Stimulated activated effector memory CD8-positive, alpha-beta T cell treated with anti-CD3 and anti-CD28 coated beads, Interleukin-12 subunit alpha, Interleukin-12 subunit beta, amount 100 ng/mL, for 72 hours (primary cell): ENCODE measurements at regions not wholly inside any gene's neighbourhood (a gene's known extent, or its start where the extent isn't known, plus 50 kb on each side); places are given as distances from the start of the nearest gene placed in this dataset.

Source experiments
- ATAC-seq: fragments of 150-1000 bp; cut with Tn5 transposase; 2 replicates; pipeline ENCODE4 v1.10.0; 2021
- DNase-seq, 2 donors: peaks; one replicate each; pipeline ENCODE4 v3.0.0; 2021 to 2022; ENCODE audit warnings: low spot score in 2 of 2
- H3K27ac Mint-ChIP-seq: one replicate; pipeline ENCODE4 v1.8.0; 2022; ENCODE audit warnings: mild to moderate bottlenecking, mixed read lengths
- H3K36me3 Mint-ChIP-seq: one replicate; pipeline ENCODE4 v1.8.0; 2022; ENCODE audit warnings: mild to moderate bottlenecking, mixed read lengths
- H3K4me1 Mint-ChIP-seq: one replicate; pipeline ENCODE4 v1.8.0; 2022; ENCODE audit warnings: mixed read lengths
- H3K4me3 Mint-ChIP-seq: one replicate; pipeline ENCODE4 v1.8.0; 2022; ENCODE audit warnings: mild to moderate bottlenecking, mixed read lengths
- H3K9me3 Mint-ChIP-seq: one replicate; pipeline ENCODE4 v1.8.0; 2022; ENCODE audit warnings: mixed read lengths

DNA sequence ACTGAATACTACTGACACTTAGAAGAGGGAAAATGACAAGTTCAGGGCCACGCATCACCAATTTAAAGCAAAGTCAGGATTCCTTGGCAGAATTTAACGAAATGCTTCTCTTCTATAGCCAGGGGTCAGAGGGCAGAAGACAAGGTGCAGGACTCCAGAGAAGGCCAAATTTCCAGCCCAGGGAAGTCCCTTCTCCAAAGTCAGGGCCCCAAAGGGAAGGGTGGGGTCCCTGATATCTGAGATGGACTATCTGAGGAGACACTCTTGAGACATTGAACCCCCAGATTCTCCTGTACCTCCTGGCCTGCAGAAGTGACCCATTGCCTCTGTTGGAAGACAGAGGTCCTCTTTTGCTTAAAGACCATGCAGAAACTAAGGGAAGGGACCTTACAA lies 91.2 kb downstream of the RPS6KA4 start:
- Mint-ChIP-seq H3K27ac (no peak overlapping the region), H3K4me3 (no peak overlapping the region), H3K36me3 (no peaks in the 10 kb centered on the region), H3K9me3 (no peaks in the 10 kb centered on the region), H3K4me1 (peaks cover 15% of the 10 kb centered on the region)
- ATAC-seq: no peak
- no peak for DNase-seq

DNA sequence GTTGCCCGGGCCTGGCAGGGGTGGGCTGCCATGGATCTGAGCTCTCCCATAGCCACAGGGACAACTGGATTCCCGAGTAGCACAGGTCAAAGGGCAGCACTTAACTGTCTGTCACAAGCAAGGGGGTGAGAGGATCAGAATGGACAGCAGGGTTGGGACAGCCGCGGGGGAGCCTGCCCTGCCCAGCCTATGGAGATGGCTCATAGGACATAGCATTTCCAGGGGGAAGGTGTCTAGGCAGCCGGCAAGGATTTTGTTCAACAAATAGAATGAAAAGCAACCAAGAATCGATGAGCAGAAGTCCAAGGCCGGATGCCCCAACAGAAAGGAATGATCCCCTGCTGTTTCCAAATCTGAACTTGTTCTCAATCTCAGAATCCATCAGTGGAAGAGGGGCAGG lies 92.9 kb downstream of the RPS6KA4 start:
- Mint-ChIP-seq H3K4me1 (peaks cover 15% of the 10 kb centered on the region), H3K36me3 (no peaks in the 10 kb centered on the region), H3K4me3 (no peak overlapping the region), H3K9me3 (no peaks in the 10 kb centered on the region), H3K27ac (no peak overlapping the region)
- DNase-seq (no peak), ATAC-seq (no peak)

DNA sequence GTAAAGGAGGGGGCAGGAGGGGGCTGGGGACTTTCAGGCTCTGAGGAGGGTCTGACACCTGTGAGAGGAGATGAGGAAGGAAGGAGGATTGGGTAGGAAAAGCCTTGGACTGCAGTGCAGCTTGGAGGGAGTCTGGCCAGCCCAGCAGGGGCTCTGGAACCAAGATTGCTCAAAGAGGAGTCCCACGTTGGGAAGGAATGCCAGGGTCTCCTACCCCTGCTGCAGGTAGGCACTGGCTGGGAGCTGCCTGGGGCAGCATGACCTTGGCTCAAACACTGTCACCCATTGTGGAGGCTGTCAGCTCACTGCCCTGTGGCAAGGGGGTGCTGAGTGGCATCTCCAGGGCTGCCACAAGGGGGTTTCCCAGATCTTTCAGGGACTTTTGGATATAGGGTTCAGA lies 94.5 kb downstream of the RPS6KA4 start:
- Mint-ChIP-seq H3K4me3 (no peak overlapping the region), H3K9me3 (no peaks in the 10 kb centered on the region), H3K27ac (no peak overlapping the region), H3K4me1 (peaks cover 15% of the 10 kb centered on the region), H3K36me3 (no peaks in the 10 kb centered on the region)
- DNase-seq: no peak
- ATAC-seq: no peak

DNA sequence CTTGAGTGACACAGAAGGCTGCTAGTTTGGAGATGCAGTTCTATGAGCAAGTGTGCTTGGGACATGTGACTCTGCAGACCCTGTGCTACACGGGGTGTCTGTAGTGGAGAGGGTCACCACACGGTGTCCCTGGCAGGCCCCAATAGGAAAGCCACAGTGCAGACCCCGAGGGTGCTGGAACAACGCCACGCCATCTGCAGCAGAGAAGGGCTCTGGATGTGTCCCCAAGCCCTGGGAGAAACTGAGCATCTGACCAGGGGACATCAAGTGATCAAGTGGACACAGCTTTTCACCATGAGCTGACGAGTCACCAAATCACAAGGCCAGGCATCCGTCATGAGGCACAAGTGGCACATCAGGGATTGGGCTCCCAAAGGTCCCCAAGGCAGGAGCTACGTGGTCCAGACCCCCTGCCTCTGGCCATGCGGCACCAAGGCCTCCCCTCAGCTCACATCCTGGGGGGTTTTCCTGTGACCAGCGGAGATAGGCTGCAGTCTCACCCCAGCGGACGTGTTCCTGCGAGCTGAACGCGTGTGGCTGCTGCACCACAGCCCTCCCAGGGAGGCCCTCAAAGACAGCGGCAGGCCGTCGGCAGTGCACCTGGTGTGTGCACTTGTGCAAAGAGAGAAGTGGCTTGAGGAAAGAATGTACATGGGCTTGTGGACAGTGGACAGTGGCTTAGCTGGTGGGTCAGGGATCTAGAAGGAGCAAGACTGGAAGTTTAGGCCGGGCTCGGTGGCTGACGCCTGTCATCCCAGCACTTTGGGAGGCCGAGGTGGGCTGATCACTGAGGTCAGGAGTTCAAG lies 96.7 kb downstream of the RPS6KA4 start:
- H3K4me1 Mint-ChIP-seq: no peaks in the 10 kb centered on the region
- no peak overlapping the region for H3K27ac Mint-ChIP-seq
- ATAC-seq (no peak), DNase-seq (no peak)
- no peak overlapping the region for H3K4me3 Mint-ChIP-seq
- H3K9me3 Mint-ChIP-seq: no peaks in the 10 kb centered on the region
- H3K36me3 Mint-ChIP-seq: no peaks in the 10 kb centered on the region

DNA sequence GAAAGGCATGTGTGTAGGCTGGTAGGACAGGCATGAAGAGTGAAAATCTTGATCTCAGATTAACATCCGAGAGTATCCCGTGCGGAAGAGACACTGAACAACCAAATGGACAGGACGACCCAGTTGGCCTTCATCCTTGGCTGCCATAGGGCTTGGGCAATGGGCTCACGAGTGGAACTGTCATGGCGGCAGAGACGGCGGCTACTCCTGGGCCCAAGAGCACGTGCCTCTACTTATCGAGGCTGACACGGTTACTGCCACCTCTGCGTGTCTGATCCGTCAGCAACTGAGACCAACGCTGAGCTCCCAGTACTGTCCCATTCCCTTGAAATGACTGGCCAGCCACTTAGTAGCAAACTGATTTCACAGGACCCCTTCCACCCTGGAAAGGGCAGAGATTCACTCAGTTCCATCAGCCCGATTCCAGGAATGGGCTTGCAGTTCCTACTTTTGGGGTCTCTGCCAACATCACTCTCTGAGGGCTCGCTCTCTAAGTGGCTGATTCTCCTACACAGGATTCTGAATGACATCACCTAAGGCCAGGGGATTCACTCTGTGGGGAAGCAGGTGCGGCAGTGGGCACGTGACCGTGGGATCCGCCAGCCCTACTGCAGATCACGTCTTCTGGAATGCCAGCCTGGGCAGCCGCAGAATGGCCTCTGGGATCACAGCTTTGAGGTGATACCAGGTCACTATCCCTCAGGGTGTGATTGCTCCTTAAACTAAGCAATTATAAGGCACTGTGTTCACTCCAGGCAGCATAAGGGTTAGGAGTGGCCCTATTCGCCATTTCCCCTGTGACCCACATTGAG lies 97.8 kb downstream of the RPS6KA4 start:
- Mint-ChIP-seq H3K4me1 (no peaks in the 10 kb centered on the region), H3K27ac (no peak overlapping the region), H3K4me3 (no peak overlapping the region), H3K36me3 (no peaks in the 10 kb centered on the region), H3K9me3 (no peaks in the 10 kb centered on the region)
- DNase-seq (no peak), ATAC-seq (no peak)

DNA sequence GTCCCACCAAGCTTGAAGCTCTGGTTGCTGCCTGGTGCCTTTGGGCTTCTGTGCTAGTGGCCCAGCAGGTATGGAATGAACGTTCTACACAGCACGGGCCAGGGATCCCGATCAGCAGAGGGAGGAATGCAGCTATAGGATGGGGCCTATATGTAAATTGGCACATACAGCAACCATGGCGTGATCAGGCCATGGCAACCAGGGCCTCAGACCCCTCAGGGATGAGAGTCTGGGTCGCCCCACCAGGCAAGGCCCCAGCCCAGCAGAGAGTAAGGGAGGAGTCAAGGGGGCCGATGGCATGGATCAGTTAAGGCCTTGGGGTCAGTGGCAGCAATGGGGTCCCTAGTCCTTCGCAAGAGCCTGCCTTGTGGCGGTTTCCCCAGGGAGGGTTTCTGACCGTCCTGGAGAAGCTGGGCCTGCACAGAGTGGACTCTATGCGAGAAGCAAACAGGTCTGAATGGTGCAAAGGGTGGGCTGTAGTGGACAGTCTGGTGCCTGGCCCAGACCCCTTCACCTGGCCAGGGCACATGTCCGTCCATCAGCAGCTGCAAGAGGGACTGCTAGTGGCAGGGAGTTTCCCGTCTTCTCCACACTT lies 98.2 kb upstream of the SLC22A11 start:
- H3K4me1 Mint-ChIP-seq: no peaks in the 10 kb centered on the region
- no peak overlapping the region for H3K4me3 Mint-ChIP-seq
- DNase-seq (no peak), ATAC-seq (no peak)
- H3K9me3 Mint-ChIP-seq: no peaks in the 10 kb centered on the region
- no peak overlapping the region for H3K27ac Mint-ChIP-seq
- no peaks in the 10 kb centered on the region for H3K36me3 Mint-ChIP-seq

DNA sequence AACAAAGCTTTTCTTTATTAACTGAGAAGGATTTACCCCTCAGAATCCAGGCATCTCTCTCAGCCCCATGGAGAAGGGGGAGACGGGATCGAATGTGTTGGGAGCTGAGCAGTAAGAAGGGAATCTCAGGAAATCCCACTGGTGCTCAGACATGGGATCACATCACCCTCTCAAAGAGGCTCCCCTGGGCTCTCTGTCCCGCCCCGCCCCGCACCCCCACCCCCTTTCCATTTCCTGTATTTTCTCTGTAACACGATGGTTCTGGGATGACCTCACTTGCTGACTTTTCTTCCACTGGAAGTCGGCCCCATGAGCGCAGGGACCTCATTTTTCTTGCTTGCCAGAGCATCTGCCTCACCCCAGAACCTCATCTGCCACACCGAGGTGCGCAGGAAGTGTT lies 96.7 kb upstream of the SLC22A11 start:
- Mint-ChIP-seq H3K4me3 (no peak overlapping the region), H3K27ac (no peak overlapping the region), H3K4me1 (no peaks in the 10 kb centered on the region), H3K36me3 (no peaks in the 10 kb centered on the region), H3K9me3 (no peaks in the 10 kb centered on the region)
- no peak for ATAC-seq
- no peak for DNase-seq

DNA sequence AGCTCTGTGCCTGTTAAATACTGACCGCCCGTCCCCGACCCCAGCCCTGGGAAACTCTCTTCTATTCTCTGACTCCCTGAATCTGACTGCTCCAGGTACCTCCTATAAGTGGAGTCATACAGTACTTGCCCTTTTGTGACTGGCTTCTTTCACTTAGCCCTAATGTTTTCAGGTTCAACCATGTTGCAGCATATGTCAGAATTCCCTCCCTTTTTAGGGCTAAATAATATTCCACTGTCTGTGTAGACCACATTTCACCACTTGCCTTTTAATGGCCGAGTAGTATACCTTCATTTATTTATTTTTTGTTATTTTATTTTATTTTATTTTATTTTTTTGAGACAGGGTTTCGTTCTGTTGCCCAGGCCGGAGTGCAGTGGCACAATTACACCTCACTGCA lies 96.1 kb upstream of the SLC22A11 start:
- Mint-ChIP-seq H3K4me1 (no peaks in the 10 kb centered on the region), H3K4me3 (no peak overlapping the region), H3K27ac (no peak overlapping the region), H3K9me3 (no peaks in the 10 kb centered on the region), H3K36me3 (no peaks in the 10 kb centered on the region)
- ATAC-seq (no peak), DNase-seq (no peak)

DNA sequence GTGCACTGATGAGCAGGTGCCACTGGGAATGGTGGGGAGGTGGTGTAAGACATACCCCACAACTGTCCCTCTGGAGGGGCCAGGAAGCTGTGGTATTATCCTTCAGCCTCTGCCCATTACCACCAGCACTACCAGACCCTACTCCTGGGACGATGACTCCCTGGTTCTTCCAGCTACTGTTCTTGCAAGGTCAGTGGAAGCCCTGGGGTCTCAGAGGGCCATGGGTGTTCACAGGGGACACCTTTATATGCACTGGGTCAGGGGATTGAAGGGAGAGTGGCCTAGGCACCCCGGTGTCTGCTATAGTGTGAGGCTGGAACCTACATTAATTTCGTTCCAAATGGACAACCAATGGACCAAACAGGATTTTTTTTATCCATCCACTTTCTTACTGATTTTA lies 94.7 kb upstream of the SLC22A11 start:
- Mint-ChIP-seq H3K9me3 (no peaks in the 10 kb centered on the region), H3K4me1 (no peaks in the 10 kb centered on the region), H3K4me3 (no peak overlapping the region), H3K36me3 (no peaks in the 10 kb centered on the region), H3K27ac (no peak overlapping the region)
- ATAC-seq (no peak), DNase-seq (no peak)

DNA sequence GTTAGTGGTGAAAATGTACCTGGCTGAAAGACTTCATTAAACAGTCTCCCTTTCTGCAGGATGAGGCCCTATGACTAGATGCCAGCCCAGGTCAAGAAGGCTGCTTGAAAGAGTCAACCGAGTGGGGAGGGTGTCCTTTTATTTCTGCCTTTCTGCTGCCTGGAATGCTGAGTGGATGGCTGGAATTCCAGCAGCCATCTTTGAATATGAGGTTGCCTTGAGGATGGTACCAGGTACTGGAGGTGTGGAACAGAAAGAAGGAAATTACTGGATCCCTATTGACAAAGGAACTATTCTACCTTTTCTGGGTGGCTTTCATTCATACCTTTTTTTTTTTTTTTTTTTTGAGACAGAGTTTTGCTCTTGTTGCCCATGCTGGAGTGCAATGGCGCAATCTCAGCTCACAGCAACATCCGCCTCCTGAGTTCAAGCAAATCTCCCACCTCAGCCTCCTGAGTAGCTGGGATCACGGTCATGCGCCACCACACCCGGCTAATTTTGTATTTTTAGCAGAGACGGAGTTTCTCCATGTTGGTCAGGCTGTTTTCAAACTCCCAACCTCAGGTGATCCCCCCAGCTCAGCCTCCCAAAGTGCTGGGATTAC lies 89.5 kb upstream of the SLC22A11 start:
- H3K4me3 Mint-ChIP-seq: no peak overlapping the region
- no peak for DNase-seq
- H3K9me3 Mint-ChIP-seq: no peaks in the 10 kb centered on the region
- no peak for ATAC-seq
- H3K27ac Mint-ChIP-seq: no peak overlapping the region
- no peaks in the 10 kb centered on the region for H3K4me1 Mint-ChIP-seq
- H3K36me3 Mint-ChIP-seq: no peaks in the 10 kb centered on the region

DNA sequence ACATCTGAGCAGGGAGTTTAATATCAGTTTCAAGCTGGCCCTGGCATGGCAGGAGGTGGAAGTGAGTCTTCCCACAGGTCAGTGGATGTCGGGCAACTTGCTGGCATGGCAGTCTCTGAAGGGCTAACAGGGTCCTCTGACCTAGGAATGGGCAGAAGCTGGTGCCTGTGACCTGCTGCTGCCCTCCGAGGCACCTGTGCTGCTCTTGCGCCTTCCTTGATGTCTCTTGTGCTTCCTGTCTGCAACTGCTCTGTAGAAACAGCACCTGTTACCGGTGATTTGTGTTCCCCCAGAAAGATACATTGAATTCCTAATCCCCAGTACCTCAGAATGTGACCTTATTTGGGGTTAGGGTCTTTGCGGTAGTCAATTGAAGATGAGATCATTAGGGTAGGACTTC lies 86.5 kb upstream of the SLC22A11 start:
- Mint-ChIP-seq H3K4me1 (no peaks in the 10 kb centered on the region), H3K4me3 (no peak overlapping the region), H3K27ac (no peak overlapping the region), H3K36me3 (no peaks in the 10 kb centered on the region), H3K9me3 (no peaks in the 10 kb centered on the region)
- ATAC-seq (no peak), DNase-seq (no peak)

DNA sequence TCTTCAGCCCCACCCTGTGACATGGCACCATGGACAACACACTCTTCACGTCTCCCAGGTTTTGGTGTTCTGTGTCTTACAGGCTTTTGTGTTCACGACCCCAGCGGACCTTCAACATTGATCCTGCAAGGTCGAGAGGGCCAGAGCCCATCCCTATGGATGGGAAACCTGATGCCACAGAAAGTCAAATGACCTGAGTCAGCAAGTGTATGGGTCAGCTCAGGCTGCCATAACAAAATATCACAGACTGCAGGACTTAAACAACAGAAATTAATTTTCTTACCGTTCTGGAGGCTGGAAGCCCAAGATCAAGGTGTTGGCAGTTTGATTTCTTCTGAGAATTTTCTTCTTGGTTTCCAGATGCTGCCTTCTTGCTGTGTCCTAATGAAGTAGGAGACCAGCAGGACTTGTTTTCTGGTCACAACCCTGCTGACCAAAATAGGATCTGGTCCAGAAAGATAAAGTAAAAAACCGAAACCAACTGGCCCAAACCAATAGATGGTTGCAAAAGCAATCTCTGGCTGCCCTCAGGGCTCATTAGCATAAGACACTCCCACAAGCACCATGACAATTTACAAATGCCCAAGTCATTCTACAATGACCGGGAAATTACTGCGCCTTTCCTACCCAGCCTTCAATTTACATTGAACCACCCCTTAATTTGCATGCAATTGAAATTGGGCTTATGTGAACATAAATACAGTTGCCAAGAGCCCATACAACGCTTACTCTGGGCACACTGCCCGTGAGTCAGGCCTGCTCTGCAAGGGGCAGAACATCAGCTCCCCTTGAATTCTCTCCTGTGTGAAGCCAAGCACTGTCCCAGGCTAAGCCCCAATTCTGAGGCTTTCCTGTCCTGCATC lies 82.9 kb upstream of the SLC22A11 start:
- Mint-ChIP-seq H3K4me1 (no peaks in the 10 kb centered on the region), H3K27ac (no peak overlapping the region), H3K36me3 (no peaks in the 10 kb centered on the region), H3K9me3 (no peaks in the 10 kb centered on the region), H3K4me3 (no peak overlapping the region)
- ATAC-seq: no peak
- no peak for DNase-seq

DNA sequence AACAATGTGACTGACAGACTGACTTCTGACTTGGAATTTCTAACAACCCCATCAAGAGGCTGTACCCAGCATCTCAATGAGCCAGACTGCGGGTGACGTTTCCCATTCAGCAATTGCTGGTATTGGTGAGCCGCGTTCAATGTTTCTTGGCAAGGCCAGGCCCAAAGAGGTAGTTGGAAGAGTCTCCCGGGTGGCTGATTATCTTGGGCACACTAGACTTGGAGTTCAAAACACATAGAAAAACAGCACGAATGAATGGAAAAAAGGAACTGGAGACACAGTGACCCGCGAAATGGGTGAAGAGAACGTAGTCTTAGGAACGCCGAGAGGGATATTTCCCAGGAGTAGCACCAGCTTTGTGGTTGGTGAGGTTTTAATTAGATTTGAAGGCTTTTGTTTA lies 81.1 kb upstream of the SLC22A11 start:
- no peaks in the 10 kb centered on the region for H3K9me3 Mint-ChIP-seq
- no peak overlapping the region for H3K4me3 Mint-ChIP-seq
- H3K4me1 Mint-ChIP-seq: no peaks in the 10 kb centered on the region
- no peak for ATAC-seq
- no peaks in the 10 kb centered on the region for H3K36me3 Mint-ChIP-seq
- H3K27ac Mint-ChIP-seq: no peak overlapping the region
- no peak for DNase-seq

DNA sequence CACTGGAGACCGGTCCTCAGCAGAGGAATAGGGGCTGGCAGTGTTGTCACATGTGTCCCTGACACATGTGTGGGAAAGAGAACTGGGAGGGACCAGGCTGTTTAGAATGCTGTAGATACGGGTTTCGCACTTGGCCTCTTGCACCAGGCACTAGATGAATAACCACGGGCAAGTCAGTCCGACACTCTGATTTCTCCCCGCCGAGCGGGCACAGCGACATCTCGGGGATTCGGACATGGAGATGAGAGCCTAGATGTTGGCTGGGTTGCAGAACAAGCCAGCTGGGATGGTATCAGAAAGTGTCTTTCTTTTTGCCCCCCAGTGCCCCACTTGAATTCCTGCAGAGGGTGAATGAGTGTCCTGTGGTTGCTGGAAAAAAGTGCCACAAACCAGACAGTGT lies 80.6 kb upstream of the SLC22A11 start:
- no peak for ATAC-seq

DNA sequence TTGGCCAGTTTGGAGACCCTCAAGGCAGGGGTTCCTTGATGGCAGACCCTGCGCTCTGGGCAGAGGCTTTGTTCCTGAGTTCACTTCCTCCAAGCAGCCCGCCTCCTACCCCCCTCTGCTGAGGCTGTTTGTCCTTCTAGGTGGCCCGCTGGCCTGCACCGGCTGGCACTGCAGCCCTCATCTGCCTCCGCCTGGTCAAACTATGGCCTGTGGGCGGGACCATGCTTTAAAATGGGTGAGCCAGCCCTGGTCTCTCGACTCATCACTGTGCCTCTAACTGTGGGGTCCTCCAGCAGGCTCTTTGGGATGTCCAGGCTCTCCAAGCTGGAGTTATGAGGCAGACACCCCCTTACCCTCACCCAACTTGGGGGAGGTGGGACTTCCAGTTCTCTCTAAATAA lies 78.9 kb upstream of the SLC22A11 start:
- ATAC-seq: no peak
- H3K36me3 Mint-ChIP-seq: no peaks in the 10 kb centered on the region
- no peak overlapping the region for H3K4me3 Mint-ChIP-seq

More for the DNA sequence above, 80.6 kb upstream of the SLC22A11 start:
- no peak overlapping the region for H3K27ac Mint-ChIP-seq
- H3K4me1 Mint-ChIP-seq: no peaks in the 10 kb centered on the region
- no peaks in the 10 kb centered on the region for H3K9me3 Mint-ChIP-seq
- no peak for DNase-seq
- no peak overlapping the region for H3K4me3 Mint-ChIP-seq
- H3K36me3 Mint-ChIP-seq: no peaks in the 10 kb centered on the region

More for the DNA sequence above, 78.9 kb upstream of the SLC22A11 start:
- H3K4me1 Mint-ChIP-seq: no peaks in the 10 kb centered on the region
- H3K9me3 Mint-ChIP-seq: no peaks in the 10 kb centered on the region
- H3K27ac Mint-ChIP-seq: no peak overlapping the region
- DNase-seq: no peak
